Colonic mucosa (tissue), 4 donors: ENCODE measurements at regions not wholly inside any gene's neighbourhood (a gene's known extent, or its start where the extent isn't known, plus 50 kb on each side); places are given as distances from the start of the nearest gene placed in this dataset.

Experiments
- DNase-seq: peaks from one replicate; pipeline ENCODE4 v3.0.0-alpha.2; 2020
- H3K27ac ChIP-seq: fragments of 200-600 bp; one replicate; pipeline ENCODE4 v1.8.0; 2021
- H3K27me3 ChIP-seq: fragments of 200-600 bp; one replicate; pipeline ENCODE4 v1.8.0; 2021
- H3K36me3 ChIP-seq: fragments of 200-600 bp; one replicate; pipeline ENCODE4 v1.8.0; 2021
- H3K4me1 ChIP-seq: fragments of 200-600 bp; one replicate; pipeline ENCODE4 v1.8.0; 2021; ENCODE audit warnings: mild to moderate bottlenecking
- H3K4me3 ChIP-seq: fragments of 200-600 bp; one replicate; pipeline ENCODE4 v1.8.0; 2021
- H3K9ac ChIP-seq, 2 donors: one replicate each; pipeline ENCODE4 v1.7.0; 2013; ENCODE audit warnings: control low read depth in 2 of 2, low read depth in 2 of 2, low read length in 2 of 2
- H3K9me3 ChIP-seq: fragments of 200-600 bp; one replicate; pipeline ENCODE4 v1.8.0; 2021
- intact Hi-C: fragments of 100-400 bp; cut with DNase I; formaldehyde crosslinking; loops from one replicate; pipeline ENCODE4 v1.14.1; 2022
- TF ChIP-seq, protein P1 (sequence below): fragments of 200-600 bp; IDR thresholded peaks from one replicate; pipeline ENCODE4 v1.8.0; 2022; ENCODE audit warnings: antibody characterized with exemption, mild to moderate bottlenecking
- donor health status: healthy.
- donor health status: DM: no; HTN: no; CAD: no.
- donor health status: DM: no; HTN: no; CAD: no.

DNA sequence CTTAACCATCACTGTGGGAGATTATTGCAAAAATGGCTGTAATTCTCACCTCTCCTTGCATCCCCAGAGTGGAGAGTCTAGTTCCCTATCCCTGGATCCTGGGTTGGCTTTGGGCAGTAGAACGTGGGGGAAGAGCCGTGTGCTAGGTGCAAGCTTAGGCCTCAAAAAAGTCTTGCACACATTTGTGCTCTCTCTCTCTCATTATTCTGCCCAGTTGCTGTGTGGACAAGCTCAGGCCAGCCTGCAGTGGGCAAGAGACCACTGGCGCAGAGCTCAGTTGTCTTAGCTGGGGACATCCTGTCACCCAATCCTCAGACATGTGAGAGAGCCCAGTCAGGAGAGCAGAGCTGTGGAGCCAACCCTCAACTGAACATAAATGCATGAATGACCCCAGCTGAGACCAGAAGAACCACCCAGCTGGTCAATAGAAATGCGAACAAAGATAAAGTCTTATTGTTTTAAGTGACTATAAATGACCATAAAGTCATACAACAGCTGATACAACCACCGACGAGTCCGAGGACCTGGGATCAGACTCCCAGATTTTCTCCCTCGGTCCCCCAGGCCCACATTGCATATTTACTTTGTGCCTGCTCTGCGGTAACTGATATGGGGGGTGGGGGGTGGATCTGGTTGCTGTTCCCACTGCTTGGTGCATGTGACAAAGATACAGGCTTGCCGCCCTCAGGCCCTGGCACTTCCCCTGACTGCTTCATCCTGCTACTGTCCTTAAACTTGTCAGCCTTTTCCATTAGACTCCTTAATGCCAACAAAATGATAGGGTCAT is 166.4 kb upstream of the MVB12B start:
- no peak overlapping the region for H3K4me3 ChIP-seq
- H3K9ac ChIP-seq: no peak overlapping the region
- TF ChIP-seq, protein P1, sequence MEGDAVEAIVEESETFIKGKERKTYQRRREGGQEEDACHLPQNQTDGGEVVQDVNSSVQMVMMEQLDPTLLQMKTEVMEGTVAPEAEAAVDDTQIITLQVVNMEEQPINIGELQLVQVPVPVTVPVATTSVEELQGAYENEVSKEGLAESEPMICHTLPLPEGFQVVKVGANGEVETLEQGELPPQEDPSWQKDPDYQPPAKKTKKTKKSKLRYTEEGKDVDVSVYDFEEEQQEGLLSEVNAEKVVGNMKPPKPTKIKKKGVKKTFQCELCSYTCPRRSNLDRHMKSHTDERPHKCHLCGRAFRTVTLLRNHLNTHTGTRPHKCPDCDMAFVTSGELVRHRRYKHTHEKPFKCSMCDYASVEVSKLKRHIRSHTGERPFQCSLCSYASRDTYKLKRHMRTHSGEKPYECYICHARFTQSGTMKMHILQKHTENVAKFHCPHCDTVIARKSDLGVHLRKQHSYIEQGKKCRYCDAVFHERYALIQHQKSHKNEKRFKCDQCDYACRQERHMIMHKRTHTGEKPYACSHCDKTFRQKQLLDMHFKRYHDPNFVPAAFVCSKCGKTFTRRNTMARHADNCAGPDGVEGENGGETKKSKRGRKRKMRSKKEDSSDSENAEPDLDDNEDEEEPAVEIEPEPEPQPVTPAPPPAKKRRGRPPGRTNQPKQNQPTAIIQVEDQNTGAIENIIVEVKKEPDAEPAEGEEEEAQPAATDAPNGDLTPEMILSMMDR: no peak
- no peak for DNase-seq
- no peaks in the 10 kb centered on the region for H3K27me3 ChIP-seq
- H3K9me3 ChIP-seq: no peaks in the 10 kb centered on the region
- H3K27ac ChIP-seq: no peak overlapping the region
- intact Hi-C loops: no loop called here
- H3K4me1 ChIP-seq: no peaks in the 10 kb centered on the region
- no peaks in the 10 kb centered on the region for H3K36me3 ChIP-seq

DNA sequence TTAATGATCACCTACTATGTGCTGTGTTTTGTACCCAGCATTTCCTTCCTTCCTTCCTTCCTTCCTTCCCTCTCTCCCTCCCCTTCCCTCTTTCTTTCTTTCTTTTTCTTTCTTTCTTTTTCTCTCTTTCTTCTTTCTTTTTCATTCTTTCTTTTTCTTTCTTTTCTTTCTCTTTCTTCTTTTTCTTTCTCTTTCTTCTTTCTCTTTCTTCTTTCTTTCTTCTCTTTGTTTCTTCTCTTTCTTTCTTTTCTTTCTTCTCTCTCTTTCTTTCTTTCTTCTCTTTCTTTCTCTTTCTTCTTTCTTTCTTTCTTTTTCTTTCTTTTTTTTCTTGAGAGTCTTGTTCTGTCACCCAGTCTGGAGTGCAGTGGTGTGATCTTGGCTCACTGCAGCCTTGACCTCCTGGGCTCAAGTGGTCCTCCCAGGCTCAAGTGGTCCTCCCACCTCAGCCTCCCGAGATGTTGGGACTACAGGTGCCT is 165.7 kb upstream of the MVB12B start:
- TF ChIP-seq, protein P1: no peak
- H3K4me3 ChIP-seq: no peak overlapping the region
- H3K27me3 ChIP-seq: no peaks in the 10 kb centered on the region
- H3K4me1 ChIP-seq: no peaks in the 10 kb centered on the region
- H3K9ac ChIP-seq: no peak overlapping the region
- H3K27ac ChIP-seq: no peak overlapping the region
- H3K9me3 ChIP-seq: no peaks in the 10 kb centered on the region
- H3K36me3 ChIP-seq: no peaks in the 10 kb centered on the region
- DNase-seq: no peak
- intact Hi-C loops: no loop called here

DNA sequence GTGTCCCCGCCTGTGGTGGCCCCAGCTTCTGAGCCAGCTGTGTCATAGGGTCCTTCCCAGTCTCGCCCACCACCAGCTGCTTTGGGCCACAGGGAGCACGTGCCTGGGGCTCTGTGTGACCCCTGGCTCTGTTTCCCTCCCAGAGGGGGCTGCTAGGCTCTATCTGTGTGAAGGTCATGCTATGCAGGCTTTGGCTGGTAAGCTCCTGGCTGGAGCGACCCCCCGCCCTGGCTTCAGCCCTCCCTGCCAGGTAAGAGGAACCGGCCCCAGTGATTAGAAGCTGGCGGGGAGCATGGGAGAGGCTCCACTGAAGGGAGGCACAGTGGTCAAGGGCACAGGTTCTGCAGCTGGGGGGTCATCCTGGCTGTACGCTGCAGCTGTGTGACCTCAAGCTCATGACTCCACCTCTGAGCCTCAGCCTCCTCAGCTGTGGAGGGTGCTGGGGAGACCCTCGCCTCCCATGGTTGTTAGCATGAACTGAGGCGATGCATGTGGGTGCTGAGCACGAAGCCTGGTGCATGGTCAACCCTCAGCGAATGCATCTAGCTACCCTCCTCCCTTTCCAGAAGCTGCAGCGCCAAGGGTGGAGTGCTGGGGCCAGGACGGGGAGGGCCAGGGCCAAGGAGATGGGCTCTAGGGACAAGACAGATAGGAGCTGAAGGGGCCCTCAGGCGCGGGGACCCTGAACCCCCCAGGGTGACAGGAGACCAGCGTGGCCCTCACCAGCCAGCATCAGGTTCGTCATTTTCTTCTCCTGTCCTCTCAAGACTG is 163.8 kb upstream of the MVB12B start:
- H3K36me3 ChIP-seq: no peaks in the 10 kb centered on the region
- no peak overlapping the region for H3K4me3 ChIP-seq
- H3K4me1 ChIP-seq: no peaks in the 10 kb centered on the region
- H3K27ac ChIP-seq: no peak overlapping the region
- H3K27me3 ChIP-seq: no peaks in the 10 kb centered on the region
- intact Hi-C loops: no loop called here
- DNase-seq: no peak
- TF ChIP-seq, protein P1: no peak
- no peak overlapping the region for H3K9ac ChIP-seq
- no peaks in the 10 kb centered on the region for H3K9me3 ChIP-seq

- Histone ChIP-seq H3K4me3 (no peak overlapping the region), H3K36me3 (no peaks in the 10 kb centered on the region), H3K27me3 (no peaks in the 10 kb centered on the region), H3K27ac (no peak overlapping the region), H3K9ac (no peak overlapping the region), H3K4me1 (no peaks in the 10 kb centered on the region), H3K9me3 (no peaks in the 10 kb centered on the region)
- intact Hi-C loops: no loop called here
- no peak for DNase-seq
- TF ChIP-seq, protein P1: no peak
Measured at GRCh38 chr9:126164796-126165525, 161.7 kb upstream of the MVB12B start.

DNA sequence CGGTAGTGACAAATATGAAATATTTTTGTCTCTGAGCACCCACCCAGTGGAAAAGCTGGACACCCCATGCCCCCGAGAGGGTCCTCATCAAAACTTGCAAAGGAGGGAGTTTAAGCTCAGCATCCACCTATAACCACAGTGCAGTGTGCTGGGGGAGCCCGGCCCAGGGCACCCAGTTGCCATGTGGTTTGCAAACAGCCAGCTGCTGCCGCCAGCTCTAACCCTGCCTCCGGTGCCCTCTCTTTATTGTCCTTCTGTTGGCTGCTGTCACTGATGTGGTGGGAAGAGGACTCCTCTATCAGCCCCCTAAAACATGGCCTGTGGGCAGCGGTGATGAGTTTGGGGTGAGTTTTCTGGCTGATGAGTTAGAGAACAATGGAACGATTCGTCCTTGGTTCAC is 160.9 kb upstream of the MVB12B start:
- TF ChIP-seq, protein P1: no peak
- intact Hi-C loops: no loop called here
- no peak overlapping the region for H3K4me3 ChIP-seq
- H3K27me3 ChIP-seq: no peaks in the 10 kb centered on the region
- H3K9ac ChIP-seq: no peak overlapping the region
- DNase-seq: no peak
- H3K27ac ChIP-seq: no peak overlapping the region
- H3K9me3 ChIP-seq: no peaks in the 10 kb centered on the region
- H3K36me3 ChIP-seq: no peaks in the 10 kb centered on the region
- H3K4me1 ChIP-seq: no peaks in the 10 kb centered on the region
